Activated CD8-positive, alpha-beta T cell treated with anti-CD3 and anti-CD28 coated beads for 36 hours (primary cell): ENCODE measurements at regions not wholly inside any gene's neighbourhood (a gene's known extent, or its start where the extent isn't known, plus 50 kb on each side); places are given as distances from the start of the nearest gene placed in this dataset.
"Not testable (repeated sequence)": the region's sequence is repeated elsewhere in the genome, so short reads cannot be mapped to it uniquely, and the experiment has no call there.

ENCODE experiments used
- ATAC-seq: fragments of 200-7000 bp; cut with Tn5 transposase; one replicate; pipeline ENCODE4 v1.10.0; 2021; ENCODE audit warnings: mild to moderate bottlenecking, moderate library complexity
- CTCF ChIA-PET: fragments of 350-600 bp; sonication (Branson Sonifier 250); formaldehyde crosslinking; loops from one replicate; lab custom pipeline; 2021; ENCODE audit warnings: antibody characterized with exemption; lab: Charles Lee
- POLR2A ChIA-PET: fragments of 350-600 bp; sonication (Branson Sonifier 250); formaldehyde crosslinking; loops from one replicate; lab custom pipeline; 2021; ENCODE audit warnings: antibody characterized with exemption; lab: Charles Lee
- DNase-seq: peaks from one replicate; pipeline ENCODE4 v3.0.0-alpha.2; 2020
- H3K27ac Mint-ChIP-seq: one replicate; pipeline ENCODE4 v1.8.0; 2021; ENCODE audit warnings: mild to moderate bottlenecking, mixed read lengths
- H3K27me3 Mint-ChIP-seq: one replicate; pipeline ENCODE4 v1.8.0; 2021; ENCODE audit warnings: mixed read lengths
- H3K36me3 Mint-ChIP-seq: one replicate; pipeline ENCODE4 v1.8.0; 2021; ENCODE audit warnings: low read depth, mixed read lengths
- H3K4me1 Mint-ChIP-seq: one replicate; pipeline ENCODE4 v1.8.0; 2021; ENCODE audit warnings: low read depth, mixed read lengths
- H3K4me3 Mint-ChIP-seq: one replicate; pipeline ENCODE4 v1.8.0; 2021; ENCODE audit warnings: mild to moderate bottlenecking, moderate library complexity, mixed read lengths
- H3K9me3 Mint-ChIP-seq: one replicate; pipeline ENCODE4 v1.8.0; 2021; ENCODE audit warnings: mixed read lengths
- intact Hi-C: fragments of 100-400 bp; cut with micrococcal nuclease; formaldehyde crosslinking; loops from one replicate; pipeline ENCODE4 v1.10.0; 2022
- TF ChIP-seq, protein P1 (sequence below): fragments of 200-600 bp; IDR thresholded peaks from one replicate; pipeline ENCODE4 v1.8.0; 2022; ENCODE audit warnings: antibody characterized with exemption, mild to moderate bottlenecking

- intact Hi-C loops = no loop called here
- CTCF ChIA-PET = no interaction called here
- Mint-ChIP-seq H3K9me3 (peaks cover 20% of the 10 kb centered on the region), H3K4me3 (no peak overlapping the region), H3K4me1 (no peaks in the 10 kb centered on the region), H3K27me3 (no peaks in the 10 kb centered on the region), H3K36me3 (no peaks in the 10 kb centered on the region), H3K27ac (no peak overlapping the region)
- DNase-seq = no peak
- TF ChIP-seq, protein P1, sequence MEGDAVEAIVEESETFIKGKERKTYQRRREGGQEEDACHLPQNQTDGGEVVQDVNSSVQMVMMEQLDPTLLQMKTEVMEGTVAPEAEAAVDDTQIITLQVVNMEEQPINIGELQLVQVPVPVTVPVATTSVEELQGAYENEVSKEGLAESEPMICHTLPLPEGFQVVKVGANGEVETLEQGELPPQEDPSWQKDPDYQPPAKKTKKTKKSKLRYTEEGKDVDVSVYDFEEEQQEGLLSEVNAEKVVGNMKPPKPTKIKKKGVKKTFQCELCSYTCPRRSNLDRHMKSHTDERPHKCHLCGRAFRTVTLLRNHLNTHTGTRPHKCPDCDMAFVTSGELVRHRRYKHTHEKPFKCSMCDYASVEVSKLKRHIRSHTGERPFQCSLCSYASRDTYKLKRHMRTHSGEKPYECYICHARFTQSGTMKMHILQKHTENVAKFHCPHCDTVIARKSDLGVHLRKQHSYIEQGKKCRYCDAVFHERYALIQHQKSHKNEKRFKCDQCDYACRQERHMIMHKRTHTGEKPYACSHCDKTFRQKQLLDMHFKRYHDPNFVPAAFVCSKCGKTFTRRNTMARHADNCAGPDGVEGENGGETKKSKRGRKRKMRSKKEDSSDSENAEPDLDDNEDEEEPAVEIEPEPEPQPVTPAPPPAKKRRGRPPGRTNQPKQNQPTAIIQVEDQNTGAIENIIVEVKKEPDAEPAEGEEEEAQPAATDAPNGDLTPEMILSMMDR = no peak
- POLR2A ChIA-PET = no interaction called here
- no peak for ATAC-seq
Measured at GRCh38 chr11:91011503-91011902, 788.7 kb upstream of the CHORDC1 start.

DNA sequence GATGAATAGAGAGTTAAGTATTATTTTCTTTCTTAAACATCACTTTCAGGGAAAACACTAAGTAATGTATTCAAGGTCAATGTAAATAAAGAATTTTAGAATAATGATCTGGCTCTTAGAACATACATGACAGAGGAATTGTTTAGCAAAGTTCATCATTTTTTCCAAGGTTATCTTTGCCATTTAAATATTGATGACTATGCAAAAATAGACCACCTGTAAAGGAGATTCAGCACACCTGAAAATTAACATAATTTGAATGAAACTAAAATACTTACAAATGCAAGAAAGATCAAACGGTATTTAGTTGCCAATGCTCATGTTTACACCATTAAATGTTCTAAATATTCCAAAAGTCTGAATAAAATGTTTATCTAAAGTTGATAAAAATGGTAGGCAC, 782.6 kb upstream of the CHORDC1 start:
- CTCF ChIA-PET = no interaction called here

DNA sequence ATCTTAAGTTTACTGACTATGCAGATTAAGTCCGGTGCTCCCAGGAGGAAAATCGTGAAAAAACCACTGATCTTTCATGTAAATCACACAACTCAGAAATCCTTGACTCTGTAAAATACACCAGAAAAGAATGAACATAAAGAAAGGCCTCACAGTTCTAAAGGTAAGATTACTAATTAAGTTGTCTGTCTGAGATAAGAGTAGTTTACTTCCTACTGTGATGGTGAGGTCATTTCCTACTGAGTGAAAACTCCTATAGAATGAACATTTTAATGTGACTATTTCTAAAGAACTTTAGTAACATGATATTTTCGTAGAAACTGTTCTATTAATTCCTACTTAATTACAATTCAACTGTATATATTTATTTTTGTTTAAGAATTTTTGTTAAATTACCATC, 774.4 kb upstream of the CHORDC1 start:
- Mint-ChIP-seq H3K27ac (no peak overlapping the region), H3K36me3 (no peaks in the 10 kb centered on the region), H3K4me3 (no peak overlapping the region), H3K27me3 (no peaks in the 10 kb centered on the region), H3K4me1 (no peaks in the 10 kb centered on the region), H3K9me3 (peaks cover 9% of the 10 kb centered on the region)
- TF ChIP-seq, protein P1 = no peak
- ChIA-PET CTCF (no interaction called here), POLR2A (no interaction called here)
- ATAC-seq (no peak), DNase-seq (no peak)
- intact Hi-C loops = no loop called here

More for the DNA sequence above, 782.6 kb upstream of the CHORDC1 start:
- TF ChIP-seq, protein P1 = no peak
- Mint-ChIP-seq H3K27ac (no peak overlapping the region), H3K4me3 (no peak overlapping the region), H3K36me3 (no peaks in the 10 kb centered on the region), H3K9me3 (peaks cover 12% of the 10 kb centered on the region), H3K27me3 (no peaks in the 10 kb centered on the region), H3K4me1 (no peaks in the 10 kb centered on the region)
- intact Hi-C loops = no loop called here
- no peak for DNase-seq
- POLR2A ChIA-PET = no interaction called here
- ATAC-seq = no peak

GRCh38 chr11:90972159-90972558, 749.3 kb upstream of the CHORDC1 start:
- POLR2A ChIA-PET, intact Hi-C loops, CTCF ChIA-PET: not testable (repeated sequence)

GRCh38 chr11:90947930-90948329, 725.1 kb upstream of the CHORDC1 start:
- POLR2A ChIA-PET = no interaction called here
- intact Hi-C loops = no loop called here
- CTCF ChIA-PET = no interaction called here
- no peaks in the 10 kb centered on the region for H3K27me3 Mint-ChIP-seq
- no peak overlapping the region for H3K4me3 Mint-ChIP-seq
- H3K4me1 Mint-ChIP-seq = no peaks in the 10 kb centered on the region
- TF ChIP-seq, protein P1 = no peak
- no peak for ATAC-seq
- H3K9me3 Mint-ChIP-seq = peaks cover 4% of the 10 kb centered on the region
- no peak overlapping the region for H3K27ac Mint-ChIP-seq
- H3K36me3 Mint-ChIP-seq = no peaks in the 10 kb centered on the region
- DNase-seq = no peak

More at GRCh38 chr11:90972159-90972558, 749.3 kb upstream of the CHORDC1 start:
- H3K27me3 Mint-ChIP-seq, H3K27ac Mint-ChIP-seq, ATAC-seq, DNase-seq, H3K4me1 Mint-ChIP-seq, H3K36me3 Mint-ChIP-seq, H3K9me3 Mint-ChIP-seq, H3K4me3 Mint-ChIP-seq: not testable (repeated sequence)

DNA sequence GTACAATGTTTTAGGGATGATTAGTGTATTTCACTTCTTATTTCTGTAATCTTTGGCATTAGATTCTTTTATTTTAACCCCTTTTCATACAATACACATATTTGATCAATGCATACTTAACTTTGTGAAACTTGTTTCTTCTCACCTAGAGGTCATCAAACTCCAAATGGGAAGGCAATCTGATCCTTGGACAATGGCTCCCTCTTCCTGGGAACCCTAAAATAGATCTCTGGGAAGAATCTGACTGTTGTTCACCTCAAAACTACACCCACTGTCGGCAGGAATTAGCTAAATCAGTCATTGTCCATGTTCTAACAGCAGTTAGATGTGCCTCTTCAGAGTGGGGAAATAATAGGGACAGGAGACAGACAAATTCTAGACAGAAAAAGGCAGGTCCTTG, 707.4 kb upstream of the CHORDC1 start:
- H3K27ac Mint-ChIP-seq = no peak overlapping the region
- ATAC-seq = no peak
- no peaks in the 10 kb centered on the region for H3K27me3 Mint-ChIP-seq

More for the DNA sequence above, 707.4 kb upstream of the CHORDC1 start:
- H3K9me3 Mint-ChIP-seq = peaks cover 3% of the 10 kb centered on the region
- POLR2A ChIA-PET = interaction anchor here (0.6 kb wide), 1 partner anchor 77 kb away, joined by 3 read pairs; no protein-coding TSS in a partner anchor
- intact Hi-C loops = no loop called here
- H3K36me3 Mint-ChIP-seq = no peaks in the 10 kb centered on the region
- CTCF ChIA-PET = no interaction called here
- H3K4me1 Mint-ChIP-seq = no peaks in the 10 kb centered on the region
- TF ChIP-seq, protein P1 = no peak
- no peak overlapping the region for H3K4me3 Mint-ChIP-seq
- no peak for DNase-seq
